ENCODE measurements at regions not wholly inside any gene's neighbourhood (a gene's known extent, or its start where the extent isn't known, plus 50 kb on each side); places are given as distances from the start of the nearest gene placed in this dataset.
"Not testable (repeated sequence)": the region's sequence is repeated elsewhere in the genome, so short reads cannot be mapped to it uniquely, and the experiment has no call there.

- Histone ChIP-seq H3K27me3 (ENCODE audit: control insufficient read depth, insufficient read depth, low read length) (no peaks in the 10 kb centered on the region), H3K9ac (ENCODE audit: low read length) (no peak overlapping the region), H3K4me1 (ENCODE audit: control insufficient read depth, low read depth, low read length) (no peaks in the 10 kb centered on the region), H3K36me3 (ENCODE audit: control insufficient read depth, low read depth, low read length) (no peaks in the 10 kb centered on the region), H3K27ac (ENCODE audit: low read length) (no peak overlapping the region), H3K9me3 (ENCODE audit: control insufficient read depth, low read depth, low read length) (no peaks in the 10 kb centered on the region), H3K4me3 (ENCODE audit: low read length) (no peak overlapping the region)
These were observed 274.5 kb upstream of the NRSN1 start for GRCh38 chr6:23851522-23851921.

DNA sequence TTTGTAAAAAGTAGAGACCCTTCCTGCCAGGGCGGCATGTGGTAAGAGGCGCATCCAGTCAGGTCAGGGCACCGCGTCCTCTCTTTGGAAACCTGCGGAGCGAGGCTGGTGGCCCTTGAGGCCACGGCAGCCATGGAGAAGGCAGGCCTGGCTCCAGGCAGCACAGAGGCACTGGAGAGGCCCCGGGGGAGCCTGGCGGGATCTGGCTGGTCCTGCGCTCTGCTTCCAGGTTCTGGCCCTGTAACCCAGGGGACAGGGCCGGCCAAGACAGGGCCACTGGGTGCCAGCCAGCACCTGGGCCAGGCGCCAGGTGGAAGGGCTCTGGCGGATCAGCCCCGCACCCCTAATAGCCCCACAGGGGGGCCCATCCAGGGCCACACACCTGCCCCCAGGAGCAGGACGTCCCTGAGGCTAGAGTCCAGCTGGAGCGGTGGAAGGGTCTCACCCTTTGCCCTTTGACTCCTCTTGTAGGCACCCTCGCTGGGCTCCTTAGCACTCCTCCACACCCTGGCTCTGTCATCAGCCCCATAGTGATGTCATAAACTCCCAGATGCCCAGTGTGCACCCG lies 272.4 kb upstream of the NRSN1 start:
- H3K27ac ChIP-seq (ENCODE audit: low read length); H3K9me3 ChIP-seq (ENCODE audit: control insufficient read depth, low read depth, low read length); H3K4me3 ChIP-seq (ENCODE audit: low read length); H3K27me3 ChIP-seq (ENCODE audit: control insufficient read depth, insufficient read depth, low read length); H3K9ac ChIP-seq (ENCODE audit: low read length); H3K4me1 ChIP-seq (ENCODE audit: control insufficient read depth, low read depth, low read length); H3K36me3 ChIP-seq (ENCODE audit: control insufficient read depth, low read depth, low read length): not testable (repeated sequence)

DNA sequence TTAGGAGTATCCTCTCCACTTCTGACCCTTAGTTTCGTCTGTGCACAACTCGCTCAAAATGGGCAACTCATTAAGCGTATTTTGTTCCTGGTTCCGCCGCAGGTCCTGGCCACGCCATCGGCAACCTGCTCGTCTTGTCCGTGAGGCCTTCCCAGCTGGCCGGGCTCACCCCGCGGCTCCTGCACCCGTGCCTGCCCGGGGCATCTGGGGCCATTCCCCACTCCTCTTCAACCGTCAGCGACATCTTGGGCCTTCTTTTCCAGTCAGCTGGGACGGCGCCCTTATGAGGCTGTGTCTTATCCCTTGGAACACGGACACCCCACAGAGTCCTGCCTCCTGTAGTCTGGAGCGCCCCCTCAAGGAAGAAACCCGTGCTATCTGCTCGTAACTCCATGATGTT lies 271.9 kb upstream of the NRSN1 start:
- not testable (repeated sequence) for H3K4me1 ChIP-seq (ENCODE audit: control insufficient read depth, low read depth, low read length); H3K27me3 ChIP-seq (ENCODE audit: control insufficient read depth, insufficient read depth, low read length); H3K4me3 ChIP-seq (ENCODE audit: low read length); H3K36me3 ChIP-seq (ENCODE audit: control insufficient read depth, low read depth, low read length); H3K9ac ChIP-seq (ENCODE audit: low read length); H3K9me3 ChIP-seq (ENCODE audit: control insufficient read depth, low read depth, low read length); H3K27ac ChIP-seq (ENCODE audit: low read length)

- Histone ChIP-seq H3K36me3 (ENCODE audit: control insufficient read depth, low read depth, low read length) (no peaks in the 10 kb centered on the region), H3K9ac (ENCODE audit: low read length) (no peak overlapping the region), H3K4me1 (ENCODE audit: control insufficient read depth, low read depth, low read length) (no peaks in the 10 kb centered on the region), H3K9me3 (ENCODE audit: control insufficient read depth, low read depth, low read length) (no peaks in the 10 kb centered on the region), H3K27me3 (ENCODE audit: control insufficient read depth, insufficient read depth, low read length) (no peaks in the 10 kb centered on the region), H3K4me3 (ENCODE audit: low read length) (no peak overlapping the region), H3K27ac (ENCODE audit: low read length) (no peak overlapping the region)
These were observed 270.4 kb upstream of the NRSN1 start for GRCh38 chr6:23855497-23856116.

DNA sequence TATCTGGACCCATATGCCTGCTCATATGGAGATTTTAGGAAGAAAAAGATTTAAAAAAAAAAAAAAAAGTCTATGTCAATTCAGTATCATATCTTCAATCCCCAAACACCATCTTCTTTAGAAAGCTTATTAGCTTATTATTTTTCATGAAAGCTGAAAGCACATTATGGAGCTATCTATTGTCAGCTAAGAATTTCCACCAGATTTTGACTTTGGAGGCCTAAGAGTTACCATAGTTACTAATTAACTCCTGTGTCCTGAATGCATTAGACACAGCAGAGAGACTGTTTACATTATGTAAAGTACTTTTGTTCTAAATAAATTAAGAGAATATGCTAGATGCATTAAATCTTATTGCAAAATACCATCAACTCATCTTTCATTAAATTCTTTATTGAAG lies 255.5 kb upstream of the NRSN1 start:
- Histone ChIP-seq H3K9ac (ENCODE audit: low read length) (no peak overlapping the region), H3K36me3 (ENCODE audit: control insufficient read depth, low read depth, low read length) (no peaks in the 10 kb centered on the region), H3K27me3 (ENCODE audit: control insufficient read depth, insufficient read depth, low read length) (no peaks in the 10 kb centered on the region), H3K4me3 (ENCODE audit: low read length) (no peak overlapping the region), H3K4me1 (ENCODE audit: control insufficient read depth, low read depth, low read length) (no peaks in the 10 kb centered on the region), H3K27ac (ENCODE audit: low read length) (no peak overlapping the region), H3K9me3 (ENCODE audit: control insufficient read depth, low read depth, low read length) (no peaks in the 10 kb centered on the region)

DNA sequence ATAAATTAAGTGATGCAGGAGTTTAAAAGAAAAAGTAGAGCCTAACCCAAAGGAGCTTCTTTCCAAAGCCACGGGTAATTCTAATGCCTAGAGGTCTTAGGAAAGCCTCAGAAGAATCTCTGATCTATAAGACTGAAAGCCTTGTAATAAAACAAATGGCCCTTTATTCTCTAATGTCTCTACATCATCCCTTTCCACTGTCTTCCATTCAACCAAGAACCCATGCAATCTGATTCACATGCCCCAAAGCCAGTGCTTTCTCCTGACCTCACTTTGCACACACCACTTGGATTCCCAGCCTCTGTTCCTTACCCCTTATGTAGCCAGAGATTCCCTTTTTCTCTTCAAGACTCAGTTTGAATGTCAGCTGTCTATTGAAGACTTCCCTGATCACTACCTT lies 252.9 kb upstream of the NRSN1 start:
- H3K4me1 ChIP-seq (ENCODE audit: control insufficient read depth, low read depth, low read length), result no peaks in the 10 kb centered on the region
- H3K9ac ChIP-seq (ENCODE audit: low read length), result no peak overlapping the region
- no peaks in the 10 kb centered on the region for H3K9me3 ChIP-seq (ENCODE audit: control insufficient read depth, low read depth, low read length)
- H3K4me3 ChIP-seq (ENCODE audit: low read length), result no peak overlapping the region
- H3K27ac ChIP-seq (ENCODE audit: low read length), result no peak overlapping the region
- H3K36me3 ChIP-seq (ENCODE audit: control insufficient read depth, low read depth, low read length), result no peaks in the 10 kb centered on the region
- no peaks in the 10 kb centered on the region for H3K27me3 ChIP-seq (ENCODE audit: control insufficient read depth, insufficient read depth, low read length)

GRCh38 chr6:23875006-23875405 lies 251.0 kb upstream of the NRSN1 start:
- no peak overlapping the region for H3K27ac ChIP-seq (ENCODE audit: low read length)
- no peak overlapping the region for H3K4me3 ChIP-seq (ENCODE audit: low read length)
- H3K9ac ChIP-seq (ENCODE audit: low read length), result no peak overlapping the region
- H3K36me3 ChIP-seq (ENCODE audit: control insufficient read depth, low read depth, low read length), result no peaks in the 10 kb centered on the region
- no peaks in the 10 kb centered on the region for H3K4me1 ChIP-seq (ENCODE audit: control insufficient read depth, low read depth, low read length)
- H3K27me3 ChIP-seq (ENCODE audit: control insufficient read depth, insufficient read depth, low read length), result no peaks in the 10 kb centered on the region
- H3K9me3 ChIP-seq (ENCODE audit: control insufficient read depth, low read depth, low read length), result no peaks in the 10 kb centered on the region

DNA sequence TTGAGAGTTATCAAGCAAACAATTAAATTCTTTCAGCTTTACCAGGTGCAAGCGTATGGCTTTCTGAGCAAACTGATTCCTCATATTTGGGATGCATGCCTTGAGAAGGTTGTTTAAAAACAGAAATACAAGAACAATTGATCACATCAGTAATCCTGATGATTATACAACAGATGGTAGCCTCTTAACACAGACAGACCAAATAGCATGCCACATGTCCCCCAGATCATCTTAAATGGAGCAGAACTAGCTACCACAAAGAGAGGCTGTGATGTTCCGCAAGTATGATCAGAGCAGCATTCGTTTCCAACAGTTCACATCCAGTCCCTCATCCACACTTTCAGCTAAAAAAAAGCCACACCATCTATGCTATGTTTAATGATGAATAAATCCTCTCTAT lies 246.2 kb upstream of the NRSN1 start:
- no peaks in the 10 kb centered on the region for H3K27me3 ChIP-seq (ENCODE audit: control insufficient read depth, insufficient read depth, low read length)
- no peaks in the 10 kb centered on the region for H3K4me1 ChIP-seq (ENCODE audit: control insufficient read depth, low read depth, low read length)
- no peaks in the 10 kb centered on the region for H3K36me3 ChIP-seq (ENCODE audit: control insufficient read depth, low read depth, low read length)
- no peak overlapping the region for H3K27ac ChIP-seq (ENCODE audit: low read length)
- no peak overlapping the region for H3K4me3 ChIP-seq (ENCODE audit: low read length)
- no peak overlapping the region for H3K9ac ChIP-seq (ENCODE audit: low read length)
- no peaks in the 10 kb centered on the region for H3K9me3 ChIP-seq (ENCODE audit: control insufficient read depth, low read depth, low read length)

DNA sequence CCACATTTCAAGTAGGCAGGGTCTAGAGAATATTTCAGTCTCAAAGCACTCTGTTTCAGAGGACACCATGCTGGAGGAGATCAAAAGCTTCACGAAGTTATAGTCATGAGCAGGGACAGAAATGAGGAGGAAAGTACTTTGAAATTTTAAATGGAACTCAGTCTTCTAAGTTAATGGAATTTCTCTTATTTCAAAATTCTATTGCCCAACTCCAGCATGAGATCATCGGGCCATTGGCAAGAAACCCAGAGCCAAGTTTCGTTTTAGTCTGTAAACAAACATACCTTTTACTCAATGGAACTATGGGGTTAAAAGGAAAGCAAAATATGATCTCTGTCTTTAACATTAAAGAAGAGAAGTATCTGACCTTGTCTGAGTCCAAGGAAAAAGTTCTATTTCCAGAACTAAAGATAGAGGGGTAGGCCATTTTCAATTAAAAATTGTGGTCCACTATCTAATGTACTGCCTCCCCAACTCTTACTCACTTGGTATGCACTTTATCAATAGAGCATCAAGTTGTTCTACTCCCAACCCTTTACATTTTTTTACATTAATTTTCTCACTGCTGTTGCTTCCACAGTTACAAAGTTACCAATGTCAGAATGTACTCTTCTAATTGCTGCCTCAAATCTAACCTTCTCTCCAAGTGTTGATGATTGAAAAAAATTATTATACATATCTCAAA lies 235.3 kb upstream of the NRSN1 start:
- Histone ChIP-seq H3K27ac (ENCODE audit: low read length) (no peak overlapping the region), H3K36me3 (ENCODE audit: control insufficient read depth, low read depth, low read length) (no peaks in the 10 kb centered on the region), H3K4me3 (ENCODE audit: low read length) (no peak overlapping the region), H3K9me3 (ENCODE audit: control insufficient read depth, low read depth, low read length) (no peaks in the 10 kb centered on the region), H3K27me3 (ENCODE audit: control insufficient read depth, insufficient read depth, low read length) (no peaks in the 10 kb centered on the region), H3K9ac (ENCODE audit: low read length) (no peak overlapping the region), H3K4me1 (ENCODE audit: control insufficient read depth, low read depth, low read length) (no peaks in the 10 kb centered on the region)

DNA sequence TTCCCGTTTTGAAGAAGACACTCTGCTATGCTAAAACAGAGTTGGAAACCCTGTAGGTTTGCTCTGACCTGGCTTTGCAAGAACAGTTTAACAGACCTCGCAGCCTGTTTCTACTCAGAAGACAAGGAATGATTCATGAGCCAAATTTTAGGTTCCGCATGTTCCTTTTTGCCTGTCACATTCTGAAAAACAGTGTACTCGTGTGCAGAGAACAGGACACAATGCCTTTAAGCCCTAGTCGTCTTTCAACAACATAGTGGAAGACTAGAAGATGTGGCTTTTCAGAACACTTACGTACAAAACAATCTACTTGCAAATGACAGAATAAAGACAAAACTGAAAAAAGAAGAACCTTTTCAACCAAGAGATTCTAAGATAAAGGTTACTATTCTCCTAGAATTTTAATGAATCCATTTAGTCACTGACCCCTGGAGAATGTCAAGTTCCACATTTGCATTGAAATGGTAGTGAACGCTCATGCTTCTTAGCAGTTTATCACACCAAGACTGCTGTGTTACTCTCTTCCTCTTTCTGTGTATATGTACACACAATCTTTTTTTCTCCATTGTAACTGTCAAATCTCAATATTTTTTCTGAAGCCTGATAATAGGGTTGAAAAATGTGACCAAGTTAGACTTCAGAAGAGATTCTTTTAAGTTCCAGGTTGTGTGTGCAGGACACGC lies 220.7 kb upstream of the NRSN1 start:
- no peaks in the 10 kb centered on the region for H3K9me3 ChIP-seq (ENCODE audit: control insufficient read depth, low read depth, low read length)
- H3K4me1 ChIP-seq (ENCODE audit: control insufficient read depth, low read depth, low read length), result no peaks in the 10 kb centered on the region
- H3K36me3 ChIP-seq (ENCODE audit: control insufficient read depth, low read depth, low read length), result no peaks in the 10 kb centered on the region
- no peaks in the 10 kb centered on the region for H3K27me3 ChIP-seq (ENCODE audit: control insufficient read depth, insufficient read depth, low read length)
- H3K4me3 ChIP-seq (ENCODE audit: low read length), result no peak overlapping the region
- no peak overlapping the region for H3K9ac ChIP-seq (ENCODE audit: low read length)
- H3K27ac ChIP-seq (ENCODE audit: low read length), result no peak overlapping the region

DNA sequence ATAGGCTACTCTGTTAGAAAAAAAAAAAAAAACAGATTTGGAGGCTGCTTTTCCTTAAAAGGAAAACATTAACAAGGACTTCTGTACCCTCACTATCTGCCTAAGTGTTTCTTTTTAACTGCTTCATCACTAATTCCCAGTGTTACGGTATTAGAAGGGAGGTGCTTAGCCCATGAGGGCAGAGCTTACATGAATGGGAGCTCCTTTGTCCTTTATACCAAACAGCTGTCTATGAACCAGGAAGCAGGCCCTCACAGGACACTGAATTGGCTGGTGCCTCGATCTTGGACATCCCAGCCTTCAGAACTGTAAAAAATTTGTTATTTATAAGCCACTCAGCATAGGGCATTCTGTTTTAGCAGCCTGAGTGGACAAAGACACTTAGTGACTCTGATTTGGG lies 215.6 kb upstream of the NRSN1 start:
- no peak overlapping the region for H3K27ac ChIP-seq (ENCODE audit: low read length)
- no peaks in the 10 kb centered on the region for H3K4me1 ChIP-seq (ENCODE audit: control insufficient read depth, low read depth, low read length)
- no peak overlapping the region for H3K9ac ChIP-seq (ENCODE audit: low read length)
- no peaks in the 10 kb centered on the region for H3K36me3 ChIP-seq (ENCODE audit: control insufficient read depth, low read depth, low read length)
- no peak overlapping the region for H3K4me3 ChIP-seq (ENCODE audit: low read length)
- H3K27me3 ChIP-seq (ENCODE audit: control insufficient read depth, insufficient read depth, low read length), result no peaks in the 10 kb centered on the region
- no peaks in the 10 kb centered on the region for H3K9me3 ChIP-seq (ENCODE audit: control insufficient read depth, low read depth, low read length)
